ENCODE measurements at regions not wholly inside any gene's neighbourhood (a gene's known extent, or its start where the extent isn't known, plus 50 kb on each side); places are given as distances from the start of the nearest gene placed in this dataset.

- no peak for DNase-seq
These were observed 83.7 kb upstream of the RASGRP1 start for GRCh38 chr15:38648121-38648843.

- DNase-seq = no peak
These were observed 85.8 kb upstream of the RASGRP1 start for GRCh38 chr15:38650384-38650783.

- no peak for DNase-seq
These were observed 86.3 kb upstream of the RASGRP1 start for GRCh38 chr15:38650936-38651327.

GRCh38 chr15:38651328-38652038, 86.9 kb upstream of the RASGRP1 start:
- DNase-seq = no peak

GRCh38 chr15:38652183-38652794, 87.7 kb upstream of the RASGRP1 start:
- no peak for DNase-seq

GRCh38 chr15:38652998-38653397, 88.4 kb upstream of the RASGRP1 start:
- DNase-seq = no peak

- DNase-seq = no peak
These were observed 93.8 kb upstream of the RASGRP1 start for GRCh38 chr15:38658431-38658830.

- DNase-seq = no peak
These were observed 96.1 kb upstream of the RASGRP1 start for GRCh38 chr15:38660738-38661137.

- no peak for DNase-seq
These were observed 97.6 kb upstream of the RASGRP1 start for GRCh38 chr15:38662033-38662802.

- DNase-seq = no peak
These were observed 98.2 kb upstream of the RASGRP1 start for GRCh38 chr15:38662805-38663204.

- no peak for DNase-seq
These were observed 101.1 kb upstream of the RASGRP1 start for GRCh38 chr15:38665586-38666305.

GRCh38 chr15:38666865-38667510, 102.4 kb upstream of the RASGRP1 start:
- DNase-seq = no peak

- no peak for DNase-seq
These were observed 103.6 kb upstream of the RASGRP1 start for GRCh38 chr15:38667890-38668850.

GRCh38 chr15:38668898-38669391, 104.3 kb upstream of the RASGRP1 start:
- DNase-seq = no peak

GRCh38 chr15:38670128-38671005, 105.8 kb upstream of the RASGRP1 start:
- DNase-seq = no peak

GRCh38 chr15:38671006-38671387, 106.4 kb upstream of the RASGRP1 start:
- no peak for DNase-seq

- DNase-seq = no peak
These were observed 107.2 kb upstream of the RASGRP1 start for GRCh38 chr15:38671675-38672254.

- DNase-seq = no peak
These were observed 107.7 kb upstream of the RASGRP1 start for GRCh38 chr15:38672273-38672672.

Measured in fibroblast of skin of abdomen (primary cell).